ENCODE measurements at regions not wholly inside any gene's neighbourhood (a gene's known extent, or its start where the extent isn't known, plus 50 kb on each side); places are given as distances from the start of the nearest gene placed in this dataset.

GRCh38 chr20:50416269-50417022, 93.7 kb upstream of the PTPN1 start:
- Histone ChIP-seq H3F3A (ENCODE audit: low read length, unreplicated experiment) (no peaks in the 10 kb centered on the region), H3K36me3 (ENCODE audit: low read depth, low read length) (no peaks in the 10 kb centered on the region), H3K9me3 (ENCODE audit: low read length) (peaks cover 1% of the 10 kb centered on the region; the same call in 1 of the 2 replicates), H4K20me1 (ENCODE audit: low read length) (no peaks in the 10 kb centered on the region), H3K27me3 (ENCODE audit: low read length) (no peaks in the 10 kb centered on the region), H3K9me2 (replicated peaks; ENCODE audit: low read length) (no peaks in the 10 kb centered on the region), H3K9ac (ENCODE audit: low read length) (peak overlapping the region; percentile 87), H3K4me1 (ENCODE audit: insufficient read depth, low read length) (peaks cover 53% of the 10 kb centered on the region), H3K27ac (ENCODE audit: low read length) (peak overlapping the region; percentile 96), H3K4me3 (ENCODE audit: low read length) (peak overlapping the region; percentile 34; the same call in 1 of the 2 replicates), H2AFZ (ENCODE audit: low read length) (peak overlapping the region; percentile 62; the same call in 1 of the 2 replicates), H3K79me2 (ENCODE audit: low read length) (no peaks in the 10 kb centered on the region), H3K4me2 (ENCODE audit: low read length) (peak overlapping the region; percentile 73)
- ChIA-PET POLR2A (ENCODE audit: unreplicated experiment) (no interaction called here), CTCF (no interaction called here)
- DNase-seq = no peak
- TSS peak; percentile 65 for BruUV-seq (replicated peaks)
- TF ChIP-seq EZH2 (IDR thresholded peaks at IDR 0.05; ENCODE audit: low read length, unreplicated experiment) (no peak), EZH2phosphoT487 (IDR thresholded peaks at IDR 0.05; ENCODE audit: borderline replicate concordance, low read length) (no peak), CTCF (conservative IDR thresholded peaks at IDR 0.05; ENCODE audit: low read depth, low read length) (no peak)
- ATAC-seq = no peak; the same call in 1 of the 2 replicates
- intact Hi-C loops (cut with micrococcal nuclease) = no loop called here

- ATAC-seq (no peak), DNase-seq (no peak)
- intact Hi-C loops (cut with micrococcal nuclease) = no loop called here
- no peak overlapping the region for H3K9ac ChIP-seq (ENCODE audit: low read length)
- POLR2A ChIA-PET (ENCODE audit: unreplicated experiment) = no interaction called here
- no TSS peak for BruUV-seq (replicated peaks)
- H3K4me2 ChIP-seq (ENCODE audit: low read length) = no peak overlapping the region
- H3K27ac ChIP-seq (ENCODE audit: low read length) = no peak overlapping the region
- no peak overlapping the region for H2AFZ ChIP-seq (ENCODE audit: low read length)
- TF ChIP-seq EZH2phosphoT487 (IDR thresholded peaks at IDR 0.05; ENCODE audit: borderline replicate concordance, low read length) (no peak), CTCF (conservative IDR thresholded peaks at IDR 0.05; ENCODE audit: low read depth, low read length) (no peak), EZH2 (IDR thresholded peaks at IDR 0.05; ENCODE audit: low read length, unreplicated experiment) (no peak)
- H3K9me3 ChIP-seq (ENCODE audit: low read length) = peaks cover 4% of the 10 kb centered on the region; the same call in 1 of the 2 replicates
- H3K36me3 ChIP-seq (ENCODE audit: low read depth, low read length) = no peaks in the 10 kb centered on the region; the same call in 1 of the 2 replicates
- H4K20me1 ChIP-seq (ENCODE audit: low read length) = no peaks in the 10 kb centered on the region
- no peaks in the 10 kb centered on the region for H3K9me2 ChIP-seq (replicated peaks; ENCODE audit: low read length)
- H3K4me1 ChIP-seq (ENCODE audit: insufficient read depth, low read length) = peaks cover 53% of the 10 kb centered on the region
- CTCF ChIA-PET = no interaction called here
- no peaks in the 10 kb centered on the region for H3F3A ChIP-seq (ENCODE audit: low read length, unreplicated experiment)
- no peaks in the 10 kb centered on the region for H3K27me3 ChIP-seq (ENCODE audit: low read length)
- no peak overlapping the region for H3K4me3 ChIP-seq (ENCODE audit: low read length)
- no peaks in the 10 kb centered on the region for H3K79me2 ChIP-seq (ENCODE audit: low read length)
Measured at GRCh38 chr20:50417023-50417329, 93.2 kb upstream of the PTPN1 start.

GRCh38 chr20:50417484-50418235, 92.5 kb upstream of the PTPN1 start:
- Histone ChIP-seq H3K27ac (ENCODE audit: low read length) (no peak overlapping the region), H3K4me3 (ENCODE audit: low read length) (no peak overlapping the region), H3K4me2 (ENCODE audit: low read length) (no peak overlapping the region), H3K36me3 (ENCODE audit: low read depth, low read length) (no peaks in the 10 kb centered on the region; the same call in 1 of the 2 replicates), H3K27me3 (ENCODE audit: low read length) (no peaks in the 10 kb centered on the region), H3K79me2 (ENCODE audit: low read length) (no peaks in the 10 kb centered on the region), H3K9me2 (replicated peaks; ENCODE audit: low read length) (no peaks in the 10 kb centered on the region), H2AFZ (ENCODE audit: low read length) (no peak overlapping the region), H4K20me1 (ENCODE audit: low read length) (no peaks in the 10 kb centered on the region), H3F3A (ENCODE audit: low read length, unreplicated experiment) (peaks cover 3% of the 10 kb centered on the region), H3K9me3 (ENCODE audit: low read length) (peaks cover 4% of the 10 kb centered on the region; the same call in 1 of the 2 replicates), H3K9ac (ENCODE audit: low read length) (no peak overlapping the region), H3K4me1 (ENCODE audit: insufficient read depth, low read length) (peaks cover 53% of the 10 kb centered on the region)
- POLR2A ChIA-PET (ENCODE audit: unreplicated experiment) = no interaction called here
- intact Hi-C loops (cut with micrococcal nuclease) = no loop called here
- no peak for DNase-seq
- ATAC-seq = no peak
- CTCF ChIA-PET = no interaction called here
- BruUV-seq (replicated peaks) = no TSS peak
- TF ChIP-seq EZH2phosphoT487 (IDR thresholded peaks at IDR 0.05; ENCODE audit: borderline replicate concordance, low read length) = no peak
- no peak for TF ChIP-seq CTCF (conservative IDR thresholded peaks at IDR 0.05; ENCODE audit: low read depth, low read length)
